ENCODE measurements at regions not wholly inside any gene's neighbourhood (a gene's known extent, or its start where the extent isn't known, plus 50 kb on each side); places are given as distances from the start of the nearest gene placed in this dataset.
"Not testable (repeated sequence)": the region's sequence is repeated elsewhere in the genome, so short reads cannot be mapped to it uniquely, and the experiment has no call there.

DNA sequence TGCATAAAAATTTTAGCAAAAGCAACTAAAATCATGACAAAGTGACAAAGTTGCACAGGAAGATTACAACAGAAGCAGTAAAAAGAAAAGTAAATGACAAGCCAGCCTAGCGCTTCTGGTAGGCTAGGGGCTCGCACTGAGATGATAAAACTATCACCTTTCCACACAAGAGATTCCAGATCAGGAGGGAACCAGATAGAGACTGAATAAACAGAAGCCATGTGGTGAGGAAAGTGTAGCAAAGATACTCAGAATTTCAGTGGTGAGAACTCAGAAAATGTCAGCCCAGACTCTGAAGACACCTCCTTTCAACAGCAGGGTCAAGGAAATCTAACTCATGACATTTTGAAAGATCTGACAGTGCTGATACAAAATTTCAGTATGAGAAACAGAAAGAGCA, 77.4 kb upstream of the DNAJC10 start:
- no peak for DNase-seq

DNA sequence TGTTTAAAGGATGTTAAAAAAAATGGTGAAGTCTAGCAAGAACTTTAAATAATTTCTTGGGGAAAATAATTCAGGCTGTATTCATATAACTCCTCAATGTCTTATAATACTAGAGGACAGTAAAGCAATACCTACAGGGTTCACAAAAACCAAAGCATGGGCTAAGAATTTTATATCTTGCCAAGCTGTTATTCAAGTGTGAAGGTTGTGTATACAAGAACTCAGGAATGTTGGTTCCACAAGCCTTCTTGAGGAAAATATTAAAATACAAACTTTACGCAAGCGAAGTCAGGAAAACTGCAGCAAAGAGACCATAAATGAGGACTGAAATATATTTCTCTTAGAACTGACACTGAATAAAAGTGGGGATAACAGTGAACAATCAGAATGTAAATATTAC, 76.1 kb upstream of the DNAJC10 start:
- DNase-seq, result no peak

DNA sequence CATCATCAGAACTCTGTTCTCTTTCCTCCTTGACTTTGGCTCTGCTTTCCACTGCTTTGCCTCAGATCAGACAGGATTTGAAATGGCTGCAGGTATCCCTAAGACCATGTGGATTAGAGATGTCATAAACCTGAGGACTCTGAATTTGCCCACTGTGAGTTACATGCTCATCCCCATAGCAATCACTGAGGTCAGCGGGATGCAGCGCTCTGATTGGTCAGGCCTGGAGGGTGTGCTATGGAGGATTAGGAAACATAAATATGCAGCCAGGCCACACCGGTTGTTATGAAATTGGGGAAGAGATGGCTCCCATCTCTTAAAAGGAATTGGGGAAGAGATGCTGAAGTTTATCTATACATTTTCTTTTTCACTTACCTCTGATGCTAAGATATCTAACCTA, 73.7 kb upstream of the DNAJC10 start:
- peak in 2 of 3 donors; percentile 10 to 26 for DNase-seq

DNA sequence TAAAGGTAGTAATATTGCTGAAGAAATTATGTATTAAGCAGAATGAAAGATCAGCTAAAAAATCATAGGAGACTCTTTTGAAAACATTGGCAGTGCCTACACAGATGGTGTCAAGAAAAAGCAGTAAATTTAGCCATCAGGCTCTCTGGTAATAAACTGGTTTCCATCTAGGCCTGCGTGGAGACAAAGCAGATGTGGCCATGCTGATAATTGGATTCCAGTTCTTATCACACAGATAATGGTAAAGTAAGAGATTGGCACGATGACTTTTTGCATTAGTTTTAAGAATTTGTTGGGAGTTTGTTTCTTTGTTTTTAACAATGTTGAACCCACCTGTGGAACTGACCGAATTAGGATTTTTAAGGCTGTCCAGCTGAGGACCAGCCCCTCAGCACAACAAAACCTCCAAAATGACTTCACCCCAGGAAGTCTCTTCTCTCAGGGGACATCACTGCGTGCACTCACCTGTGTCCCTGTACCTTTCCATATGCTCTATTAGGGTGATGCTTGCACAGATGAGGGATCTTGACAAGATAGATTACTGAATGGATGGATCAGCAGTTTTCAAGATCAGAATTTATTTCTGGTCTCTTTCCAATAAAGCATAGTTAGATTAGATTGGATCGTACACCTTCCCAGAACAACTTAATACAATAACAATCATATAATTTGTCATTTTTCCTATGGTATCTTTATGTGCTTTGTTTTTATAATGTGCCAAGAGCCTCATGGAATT, 69.1 kb upstream of the DNAJC10 start:
- DNase-seq, result no peak

DNA sequence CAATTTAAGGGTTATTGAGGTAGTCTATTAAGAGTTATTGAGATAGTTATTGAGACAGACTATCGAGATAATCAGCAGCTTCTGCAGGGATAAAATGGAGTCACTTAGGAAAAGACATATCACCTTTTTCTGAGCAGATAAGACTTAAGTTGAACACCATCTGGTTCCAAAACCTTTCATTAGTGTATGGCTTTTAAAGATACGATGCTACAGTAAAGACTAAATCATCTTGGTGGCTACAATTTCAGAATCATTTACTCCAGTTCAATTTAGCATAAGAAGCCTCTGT, 68.6 kb upstream of the DNAJC10 start:
- no peak for DNase-seq

DNA sequence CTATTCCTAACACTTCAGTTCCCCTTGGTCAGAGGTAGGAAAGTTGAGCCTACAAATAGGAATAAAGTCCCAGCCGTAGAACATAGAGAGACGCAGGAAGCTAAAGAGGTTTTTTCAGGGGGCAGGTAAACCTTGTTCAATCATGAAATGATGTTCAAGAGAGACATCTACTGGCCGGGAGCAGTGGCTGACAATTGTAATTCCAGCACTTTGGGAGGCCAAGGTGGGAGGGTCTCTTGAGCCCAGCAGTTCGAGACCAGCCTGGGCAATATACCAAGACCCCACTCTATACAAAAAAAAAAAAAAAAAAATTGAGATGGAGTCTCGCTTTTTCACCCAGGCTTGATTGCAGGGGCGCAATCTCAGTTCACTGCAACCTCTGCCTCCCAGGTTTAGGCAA, 66.7 kb upstream of the DNAJC10 start:
- DNase-seq, result no peak

DNA sequence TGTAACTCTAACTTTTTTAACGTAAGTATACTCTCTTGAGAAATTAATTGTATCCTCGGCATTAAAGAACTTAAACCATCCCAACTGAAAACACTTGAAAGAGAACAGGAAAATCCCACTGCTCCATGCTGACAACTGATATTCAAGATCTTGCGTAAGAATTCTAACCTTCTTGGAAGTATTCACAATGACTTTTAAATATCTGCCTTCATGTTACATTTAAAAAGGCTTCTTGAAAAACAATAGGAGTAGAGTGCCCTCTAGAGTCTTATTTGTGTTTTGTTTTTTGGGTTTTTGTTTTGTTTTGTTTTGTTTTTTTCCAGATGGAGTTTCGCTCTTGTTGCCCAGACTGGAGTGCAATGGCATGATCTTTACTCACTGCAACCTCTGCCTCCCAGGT, 65.4 kb upstream of the DNAJC10 start:
- DNase-seq, result peak; percentile 33 to 73 (median 47)

DNA sequence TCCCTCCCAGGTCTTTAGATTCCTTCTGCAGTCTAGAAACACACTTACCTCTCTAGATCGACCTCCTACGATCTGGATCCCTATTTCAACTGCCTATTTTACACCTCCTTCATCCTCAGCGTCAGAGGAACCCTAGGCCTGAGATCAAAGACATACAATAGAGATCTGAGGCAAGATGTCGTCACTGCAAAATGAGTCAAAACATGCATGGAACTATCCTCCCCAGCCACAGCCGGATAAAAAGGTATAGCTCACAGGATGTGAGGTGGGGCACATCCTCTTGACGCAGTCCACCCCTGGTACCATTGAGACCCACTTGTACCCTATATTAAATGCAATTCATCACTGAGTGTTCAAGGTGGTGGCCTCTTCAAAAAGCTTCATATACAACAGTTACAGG, 63.7 kb upstream of the DNAJC10 start:
- no peak for DNase-seq

DNA sequence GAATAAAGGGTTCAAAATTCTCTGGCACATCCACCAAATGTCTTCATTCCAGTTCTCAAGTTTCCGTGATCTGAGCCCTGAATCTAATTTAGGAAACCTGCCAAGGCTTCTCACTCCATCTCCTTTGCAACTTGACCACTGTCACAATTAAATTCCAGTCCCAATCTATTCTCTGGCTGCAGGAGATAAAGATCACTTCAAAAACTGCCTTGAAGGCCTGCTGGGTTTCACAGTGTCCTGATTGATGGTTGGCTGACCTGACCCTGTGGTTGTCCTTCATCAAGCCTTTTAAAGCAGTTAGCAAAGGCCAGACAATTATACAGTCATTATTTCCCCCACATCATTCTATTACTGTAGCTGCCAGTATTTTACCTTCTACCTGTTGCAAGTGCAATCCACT, 60.3 kb upstream of the DNAJC10 start:
- no peak for DNase-seq

DNA sequence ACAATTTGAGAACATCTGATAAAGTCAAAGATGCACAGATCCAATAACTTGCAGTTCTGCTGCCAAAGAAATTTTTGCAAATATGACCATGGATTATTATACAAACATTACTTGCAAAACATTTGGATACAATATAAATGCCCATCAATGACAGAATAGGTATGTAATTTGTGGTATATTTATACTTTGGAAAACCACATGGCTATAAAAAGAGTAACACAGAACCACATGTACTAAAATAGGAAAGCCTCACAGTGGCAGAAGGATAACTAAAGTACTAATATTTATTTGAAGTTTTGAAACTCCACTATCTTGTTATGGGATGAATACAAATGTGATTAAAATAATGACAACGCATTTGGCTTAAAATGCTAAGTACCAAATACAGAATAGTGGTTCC, 51.8 kb upstream of the DNAJC10 start:
- DNase-seq, result no peak

DNA sequence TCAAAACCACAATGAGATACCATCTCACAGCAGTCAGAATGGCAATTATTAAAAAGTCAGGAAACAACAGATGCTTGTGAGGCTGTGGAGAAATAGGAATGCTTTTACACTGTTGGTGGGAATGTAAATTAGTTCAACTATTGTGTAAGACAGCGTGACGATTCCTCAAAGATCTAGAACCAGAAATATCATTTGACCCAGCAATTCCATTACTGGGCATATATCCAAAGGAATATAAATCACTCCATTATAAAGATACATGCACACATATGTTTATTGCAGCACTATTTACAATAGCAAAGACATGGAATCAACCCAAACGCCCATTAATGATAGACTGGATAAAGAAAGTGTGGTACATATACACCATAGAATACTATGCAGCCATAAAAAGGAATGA, 50.6 kb upstream of the DNAJC10 start:
- not testable (repeated sequence) for DNase-seq
